ENCODE measurements at regions not wholly inside any gene's neighbourhood (a gene's known extent, or its start where the extent isn't known, plus 50 kb on each side); places are given as distances from the start of the nearest gene placed in this dataset.
"Not testable (repeated sequence)": the region's sequence is repeated elsewhere in the genome, so short reads cannot be mapped to it uniquely, and the experiment has no call there.

GRCh38 chr9:78699217-78699616 lies 402.3 kb downstream of the PSAT1 start:
- not testable (repeated sequence) for TF ChIP-seq POLR2AphosphoS5, POLR2A, CTCF, EP300 (IDR thresholded peaks at IDR 0.05)
